Activated CD4-positive, alpha-beta memory T cell treated with anti-CD3 and anti-CD28 coated beads for 36 hours (primary cell): ENCODE measurements at regions not wholly inside any gene's neighbourhood (a gene's known extent, or its start where the extent isn't known, plus 50 kb on each side); places are given as distances from the start of the nearest gene placed in this dataset.

Source experiments
- CTCF ChIA-PET: fragments of 350-600 bp; sonication (Branson Sonifier 250); formaldehyde crosslinking; loops from one replicate; lab custom pipeline; 2021; ENCODE audit warnings: antibody characterized with exemption, inconsistent platforms; lab: Charles Lee
- POLR2A ChIA-PET: fragments of 350-600 bp; sonication (Branson Sonifier 250); formaldehyde crosslinking; loops from one replicate; lab custom pipeline; 2021; ENCODE audit warnings: antibody characterized with exemption; lab: Charles Lee
- DNase-seq: peaks from one replicate; pipeline ENCODE4 v3.0.0-alpha.2; 2020
- H3K27ac Mint-ChIP-seq: one replicate; pipeline ENCODE4 v1.8.0; 2021; ENCODE audit warnings: mixed read lengths
- H3K27me3 Mint-ChIP-seq: one replicate; pipeline ENCODE4 v1.8.0; 2021; ENCODE audit warnings: mixed read lengths
- H3K36me3 Mint-ChIP-seq: one replicate; pipeline ENCODE4 v1.8.0; 2021; ENCODE audit warnings: mixed read lengths
- H3K4me1 Mint-ChIP-seq: one replicate; pipeline ENCODE4 v1.8.0; 2021; ENCODE audit warnings: low read depth, mixed read lengths
- H3K4me3 Mint-ChIP-seq: one replicate; pipeline ENCODE4 v1.8.0; 2021; ENCODE audit warnings: mild to moderate bottlenecking, mixed read lengths
- H3K9me3 Mint-ChIP-seq: one replicate; pipeline ENCODE4 v1.8.0; 2021; ENCODE audit warnings: mixed read lengths
- intact Hi-C: fragments of 100-400 bp; cut with micrococcal nuclease; formaldehyde crosslinking; loops from one replicate; pipeline ENCODE4 v1.15.1; 2023

GRCh38 chr1:106889583-106889982 lies 166.9 kb upstream of the PRMT6 start:
- CTCF ChIA-PET = no interaction called here
- Mint-ChIP-seq H3K36me3 (no peaks in the 10 kb centered on the region), H3K4me3 (no peak overlapping the region), H3K27ac (no peak overlapping the region), H3K4me1 (no peaks in the 10 kb centered on the region), H3K27me3 (peaks cover 2% of the 10 kb centered on the region), H3K9me3 (no peaks in the 10 kb centered on the region)
- POLR2A ChIA-PET = no interaction called here
- DNase-seq = no peak
- intact Hi-C loops = no loop called here

GRCh38 chr1:106897976-106898375 lies 158.5 kb upstream of the PRMT6 start:
- Mint-ChIP-seq H3K4me3 (no peak overlapping the region), H3K4me1 (no peaks in the 10 kb centered on the region), H3K27me3 (peaks cover 2% of the 10 kb centered on the region), H3K27ac (no peak overlapping the region), H3K9me3 (no peaks in the 10 kb centered on the region), H3K36me3 (no peaks in the 10 kb centered on the region)
- POLR2A ChIA-PET = no interaction called here
- intact Hi-C loops = no loop called here
- DNase-seq = no peak
- CTCF ChIA-PET = no interaction called here

DNA sequence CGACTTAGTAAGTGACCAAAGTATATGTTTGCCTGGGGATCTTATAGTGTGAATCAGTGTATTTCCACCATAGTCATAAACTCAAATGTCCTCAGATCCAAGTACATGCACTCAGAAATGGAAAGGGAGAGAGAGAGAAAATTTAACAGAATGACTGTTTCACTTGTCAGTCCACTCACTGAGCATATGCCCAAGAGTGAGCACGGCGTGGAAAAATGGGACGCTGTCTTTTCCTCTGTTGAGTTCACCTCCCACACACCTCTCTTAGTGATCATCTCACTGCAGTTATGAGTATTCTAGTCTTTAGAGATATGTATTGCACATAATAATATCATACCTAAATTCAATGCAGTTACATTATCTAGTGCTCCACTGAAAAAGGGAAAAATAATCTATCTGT lies 156.8 kb upstream of the PRMT6 start:
- no peaks in the 10 kb centered on the region for H3K4me1 Mint-ChIP-seq
- POLR2A ChIA-PET = no interaction called here
- H3K4me3 Mint-ChIP-seq = no peak overlapping the region
- no peaks in the 10 kb centered on the region for H3K36me3 Mint-ChIP-seq
- CTCF ChIA-PET = no interaction called here
- no peak for DNase-seq
- no peaks in the 10 kb centered on the region for H3K9me3 Mint-ChIP-seq
- H3K27ac Mint-ChIP-seq = no peak overlapping the region
- no peaks in the 10 kb centered on the region for H3K27me3 Mint-ChIP-seq
- intact Hi-C loops = no loop called here

DNA sequence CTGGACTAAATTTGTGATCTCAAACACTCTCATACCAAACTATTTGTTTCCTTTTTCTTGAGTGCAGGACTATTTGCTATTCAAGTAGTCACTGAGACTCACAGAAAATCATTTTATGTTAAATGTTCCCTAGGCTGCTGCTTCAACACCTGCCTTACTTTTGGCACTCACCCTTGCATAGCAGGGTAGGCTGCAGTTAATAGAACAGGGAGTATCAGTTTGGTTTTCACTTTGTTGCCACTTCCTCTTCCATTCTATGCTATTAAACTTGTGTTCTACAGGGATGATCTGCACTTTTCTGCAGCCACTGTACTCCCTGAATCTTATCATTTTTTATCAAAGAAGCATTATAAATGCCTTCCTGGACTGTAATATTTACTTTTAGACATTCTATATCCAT lies 148.7 kb upstream of the PRMT6 start:
- Mint-ChIP-seq H3K4me1 (no peaks in the 10 kb centered on the region), H3K36me3 (no peaks in the 10 kb centered on the region), H3K9me3 (no peaks in the 10 kb centered on the region), H3K27ac (no peak overlapping the region), H3K4me3 (no peak overlapping the region), H3K27me3 (no peaks in the 10 kb centered on the region)
- CTCF ChIA-PET = no interaction called here
- POLR2A ChIA-PET = no interaction called here
- no peak for DNase-seq
- intact Hi-C loops = no loop called here

- DNase-seq = no peak
- ChIA-PET POLR2A (no interaction called here), CTCF (no interaction called here)
- Mint-ChIP-seq H3K9me3 (no peaks in the 10 kb centered on the region), H3K36me3 (no peaks in the 10 kb centered on the region), H3K4me3 (no peak overlapping the region), H3K4me1 (no peaks in the 10 kb centered on the region), H3K27ac (no peak overlapping the region), H3K27me3 (no peaks in the 10 kb centered on the region)
- intact Hi-C loops = no loop called here
Measured at GRCh38 chr1:106908689-106909088, 147.8 kb upstream of the PRMT6 start.

GRCh38 chr1:106910798-106911197 lies 145.7 kb upstream of the PRMT6 start:
- H3K9me3 Mint-ChIP-seq = no peaks in the 10 kb centered on the region
- ChIA-PET CTCF (no interaction called here), POLR2A (no interaction called here)
- no peaks in the 10 kb centered on the region for H3K36me3 Mint-ChIP-seq
- no peak for DNase-seq
- no peaks in the 10 kb centered on the region for H3K4me1 Mint-ChIP-seq
- no peak overlapping the region for H3K4me3 Mint-ChIP-seq
- intact Hi-C loops = no loop called here
- no peak overlapping the region for H3K27ac Mint-ChIP-seq
- H3K27me3 Mint-ChIP-seq = no peaks in the 10 kb centered on the region

DNA sequence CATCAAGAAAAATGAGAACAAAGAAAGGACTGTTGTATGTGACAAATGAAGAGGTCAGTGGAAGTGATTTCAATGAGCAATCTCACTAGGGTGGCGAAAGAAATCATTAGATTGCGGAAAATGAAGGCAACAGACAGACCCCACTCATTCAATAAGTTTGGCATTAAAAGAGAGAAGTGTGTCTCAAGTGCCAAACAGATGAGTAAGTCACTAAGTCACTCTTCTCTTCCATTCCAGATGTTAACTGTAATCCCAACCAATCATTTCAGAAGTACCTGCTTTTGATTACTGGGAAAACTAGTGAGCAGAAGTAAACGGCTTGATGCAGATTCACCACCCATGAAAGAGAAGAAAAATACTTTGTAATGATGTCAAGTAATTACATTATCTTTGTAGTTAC lies 144.3 kb upstream of the PRMT6 start:
- CTCF ChIA-PET = no interaction called here
- POLR2A ChIA-PET = no interaction called here
- no peak overlapping the region for H3K27ac Mint-ChIP-seq
- DNase-seq = no peak
- no peaks in the 10 kb centered on the region for H3K4me1 Mint-ChIP-seq
- H3K4me3 Mint-ChIP-seq = no peak overlapping the region
- H3K27me3 Mint-ChIP-seq = no peaks in the 10 kb centered on the region
- intact Hi-C loops = no loop called here
- no peaks in the 10 kb centered on the region for H3K9me3 Mint-ChIP-seq
- no peaks in the 10 kb centered on the region for H3K36me3 Mint-ChIP-seq

DNA sequence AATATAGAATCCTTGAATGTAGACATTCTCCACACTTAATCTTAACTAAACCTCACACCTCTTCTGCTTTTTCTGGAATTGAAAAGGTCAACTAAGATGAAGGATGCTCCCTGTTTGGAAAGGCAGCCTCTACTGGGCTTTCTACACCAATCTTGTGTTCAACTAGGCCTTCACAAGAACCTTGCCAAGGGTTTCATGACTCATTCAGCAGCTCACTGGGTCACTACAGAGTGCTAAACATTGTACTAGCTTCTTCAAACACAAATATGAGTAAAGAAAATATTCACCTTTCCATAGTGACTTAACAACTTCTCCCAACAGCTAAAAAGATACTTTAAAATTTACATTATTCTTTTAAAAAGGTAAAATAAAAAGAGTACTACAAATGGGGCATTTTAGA lies 135.3 kb upstream of the PRMT6 start:
- intact Hi-C loops = no loop called here
- Mint-ChIP-seq H3K27me3 (no peaks in the 10 kb centered on the region), H3K9me3 (no peaks in the 10 kb centered on the region), H3K4me3 (no peak overlapping the region), H3K36me3 (no peaks in the 10 kb centered on the region), H3K4me1 (no peaks in the 10 kb centered on the region), H3K27ac (no peak overlapping the region)
- no peak for DNase-seq
- CTCF ChIA-PET = no interaction called here
- POLR2A ChIA-PET = no interaction called here

DNA sequence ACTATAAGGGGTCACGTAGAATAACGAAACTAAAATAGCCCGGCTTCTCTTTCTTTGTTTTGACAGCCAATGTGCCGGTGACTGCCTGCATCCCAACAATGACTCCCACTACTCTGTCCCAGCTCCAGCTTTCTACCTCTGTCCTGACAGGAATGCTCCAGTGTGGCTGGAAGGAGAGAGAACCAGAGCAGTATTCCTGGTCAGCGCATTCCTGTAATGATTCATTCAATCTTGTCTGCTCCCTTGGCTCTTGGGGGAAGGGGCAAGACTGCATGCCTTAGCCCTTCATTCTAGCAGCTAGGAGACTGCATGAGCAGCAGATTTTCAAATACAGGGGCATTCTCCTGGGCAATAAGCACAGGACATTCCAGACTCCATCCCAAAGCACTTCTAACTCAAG lies 132.1 kb upstream of the PRMT6 start:
- Mint-ChIP-seq H3K4me1 (no peaks in the 10 kb centered on the region), H3K27me3 (no peaks in the 10 kb centered on the region), H3K9me3 (no peaks in the 10 kb centered on the region), H3K36me3 (no peaks in the 10 kb centered on the region), H3K4me3 (no peak overlapping the region), H3K27ac (no peak overlapping the region)
- DNase-seq = no peak
- ChIA-PET POLR2A (no interaction called here), CTCF (no interaction called here)
- intact Hi-C loops = no loop called here

DNA sequence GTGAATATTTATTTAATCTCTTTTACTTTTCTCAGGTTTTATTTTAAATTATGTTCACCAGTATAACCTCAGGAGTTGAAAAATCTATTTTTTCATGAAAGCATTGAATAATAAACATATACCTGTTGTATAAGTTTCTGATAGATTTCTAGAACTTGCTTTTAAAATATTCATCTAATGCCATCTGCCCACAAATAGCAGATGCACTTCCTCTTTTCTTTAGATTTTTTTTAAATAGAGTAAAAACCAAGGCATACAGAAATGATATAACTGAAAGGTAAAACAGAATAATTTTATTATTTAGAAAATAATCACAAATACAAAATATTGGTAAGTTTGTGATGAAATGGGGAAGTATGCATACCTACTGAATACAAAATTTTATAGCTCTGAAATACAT lies 130.7 kb upstream of the PRMT6 start:
- H3K4me3 Mint-ChIP-seq = no peak overlapping the region
- ChIA-PET CTCF (no interaction called here), POLR2A (no interaction called here)
- no peak for DNase-seq
- peaks cover 7% of the 10 kb centered on the region for H3K9me3 Mint-ChIP-seq
- H3K27ac Mint-ChIP-seq = no peak overlapping the region
- no peaks in the 10 kb centered on the region for H3K4me1 Mint-ChIP-seq
- no peaks in the 10 kb centered on the region for H3K27me3 Mint-ChIP-seq
- H3K36me3 Mint-ChIP-seq = no peaks in the 10 kb centered on the region
- intact Hi-C loops = no loop called here

GRCh38 chr1:106926803-106927582 lies 129.5 kb upstream of the PRMT6 start:
- Mint-ChIP-seq H3K36me3 (no peaks in the 10 kb centered on the region), H3K4me1 (no peaks in the 10 kb centered on the region), H3K9me3 (peaks cover 7% of the 10 kb centered on the region), H3K27me3 (no peaks in the 10 kb centered on the region), H3K4me3 (no peak overlapping the region), H3K27ac (no peak overlapping the region)
- intact Hi-C loops = no loop called here
- CTCF ChIA-PET = no interaction called here
- POLR2A ChIA-PET = no interaction called here
- DNase-seq = no peak

DNA sequence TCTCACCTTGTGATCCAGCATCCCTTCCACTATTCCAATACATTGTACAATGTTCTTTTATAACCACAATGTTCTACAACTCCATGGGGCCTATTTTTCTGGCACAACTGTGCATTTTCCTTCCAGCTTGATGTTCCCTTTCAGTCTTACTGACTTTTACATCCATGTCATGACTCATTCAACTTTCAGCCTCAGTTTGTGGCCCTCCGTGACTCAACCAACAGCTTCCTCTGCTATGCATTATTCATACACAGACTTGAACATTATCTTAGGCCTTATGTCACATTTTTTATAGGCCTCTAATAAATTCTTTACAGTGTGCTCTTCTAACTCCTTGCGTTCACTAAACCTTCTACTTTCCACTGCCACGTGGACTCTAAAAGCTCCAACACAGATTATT lies 119.4 kb upstream of the PRMT6 start:
- H3K4me3 Mint-ChIP-seq = no peak overlapping the region
- DNase-seq = no peak
- no peaks in the 10 kb centered on the region for H3K27me3 Mint-ChIP-seq
- no peaks in the 10 kb centered on the region for H3K36me3 Mint-ChIP-seq
- CTCF ChIA-PET = no interaction called here
- H3K4me1 Mint-ChIP-seq = no peaks in the 10 kb centered on the region
- intact Hi-C loops = no loop called here
- no peak overlapping the region for H3K27ac Mint-ChIP-seq
- H3K9me3 Mint-ChIP-seq = no peaks in the 10 kb centered on the region
- POLR2A ChIA-PET = no interaction called here

- POLR2A ChIA-PET = no interaction called here
- H3K36me3 Mint-ChIP-seq = no peaks in the 10 kb centered on the region
- DNase-seq = no peak
- H3K4me3 Mint-ChIP-seq = no peak overlapping the region
- no peak overlapping the region for H3K27ac Mint-ChIP-seq
- H3K27me3 Mint-ChIP-seq = no peaks in the 10 kb centered on the region
- CTCF ChIA-PET = interaction anchor here (0.6 kb wide), 1 partner anchor 110 kb away, joined by 3 read pairs; no protein-coding TSS in a partner anchor
- no peaks in the 10 kb centered on the region for H3K9me3 Mint-ChIP-seq
- H3K4me1 Mint-ChIP-seq = no peaks in the 10 kb centered on the region
- intact Hi-C loops = no loop called here
Measured at GRCh38 chr1:106944721-106945120, 111.8 kb upstream of the PRMT6 start.
